Activated CD4-positive, alpha-beta memory T cell treated with anti-CD3 and anti-CD28 coated beads for 36 hours (primary cell): ENCODE measurements at regions not wholly inside any gene's neighbourhood (a gene's known extent, or its start where the extent isn't known, plus 50 kb on each side); places are given as distances from the start of the nearest gene placed in this dataset.
"Not testable (repeated sequence)": the region's sequence is repeated elsewhere in the genome, so short reads cannot be mapped to it uniquely, and the experiment has no call there.

Experiments
- CTCF ChIA-PET: fragments of 350-600 bp; sonication (Branson Sonifier 250); formaldehyde crosslinking; loops from one replicate; lab custom pipeline; 2021; ENCODE audit warnings: antibody characterized with exemption, inconsistent platforms; lab: Charles Lee
- POLR2A ChIA-PET: fragments of 350-600 bp; sonication (Branson Sonifier 250); formaldehyde crosslinking; loops from one replicate; lab custom pipeline; 2021; ENCODE audit warnings: antibody characterized with exemption; lab: Charles Lee
- DNase-seq: peaks from one replicate; pipeline ENCODE4 v3.0.0-alpha.2; 2020
- H3K27ac Mint-ChIP-seq: one replicate; pipeline ENCODE4 v1.8.0; 2021; ENCODE audit warnings: mixed read lengths
- H3K27me3 Mint-ChIP-seq: one replicate; pipeline ENCODE4 v1.8.0; 2021; ENCODE audit warnings: mixed read lengths
- H3K36me3 Mint-ChIP-seq: one replicate; pipeline ENCODE4 v1.8.0; 2021; ENCODE audit warnings: mixed read lengths
- H3K4me1 Mint-ChIP-seq: one replicate; pipeline ENCODE4 v1.8.0; 2021; ENCODE audit warnings: low read depth, mixed read lengths
- H3K4me3 Mint-ChIP-seq: one replicate; pipeline ENCODE4 v1.8.0; 2021; ENCODE audit warnings: mild to moderate bottlenecking, mixed read lengths
- H3K9me3 Mint-ChIP-seq: one replicate; pipeline ENCODE4 v1.8.0; 2021; ENCODE audit warnings: mixed read lengths
- intact Hi-C: fragments of 100-400 bp; cut with micrococcal nuclease; formaldehyde crosslinking; loops from one replicate; pipeline ENCODE4 v1.15.1; 2023

GRCh38 chr1:188582911-188583532, 1754.3 kb downstream of the PLA2G4A start:
- intact Hi-C loops: no loop called here
- ChIA-PET POLR2A (no interaction called here), CTCF (no interaction called here)
- no peaks in the 10 kb centered on the region for H3K27me3 Mint-ChIP-seq
- no peaks in the 10 kb centered on the region for H3K36me3 Mint-ChIP-seq
- H3K27ac Mint-ChIP-seq: no peak overlapping the region
- H3K9me3 Mint-ChIP-seq: peaks cover 9% of the 10 kb centered on the region
- no peak overlapping the region for H3K4me3 Mint-ChIP-seq
- H3K4me1 Mint-ChIP-seq: no peaks in the 10 kb centered on the region
- DNase-seq: no peak

- POLR2A ChIA-PET: no interaction called here
- no peak for DNase-seq
- H3K9me3 Mint-ChIP-seq: peaks cover 9% of the 10 kb centered on the region
- CTCF ChIA-PET: no interaction called here
- no peaks in the 10 kb centered on the region for H3K4me1 Mint-ChIP-seq
- intact Hi-C loops: no loop called here
- no peak overlapping the region for H3K27ac Mint-ChIP-seq
- no peaks in the 10 kb centered on the region for H3K27me3 Mint-ChIP-seq
- no peaks in the 10 kb centered on the region for H3K36me3 Mint-ChIP-seq
- H3K4me3 Mint-ChIP-seq: no peak overlapping the region
These were observed 1755.4 kb downstream of the PLA2G4A start for GRCh38 chr1:188584119-188584518.

GRCh38 chr1:188590641-188591040, 1761.9 kb downstream of the PLA2G4A start:
- POLR2A ChIA-PET: no interaction called here
- CTCF ChIA-PET: no interaction called here
- intact Hi-C loops: no loop called here
- Mint-ChIP-seq H3K9me3 (peaks cover 15% of the 10 kb centered on the region), H3K4me1 (no peaks in the 10 kb centered on the region), H3K36me3 (no peaks in the 10 kb centered on the region), H3K27ac (no peak overlapping the region), H3K27me3 (no peaks in the 10 kb centered on the region), H3K4me3 (no peak overlapping the region)
- DNase-seq: no peak

GRCh38 chr1:188594542-188595235, 1765.9 kb downstream of the PLA2G4A start:
- ChIA-PET POLR2A (no interaction called here), CTCF (interaction anchor here (0.7 kb wide), 1 partner anchor 19 kb away, joined by 3 read pairs; no protein-coding TSS in a partner anchor)
- H3K9me3 Mint-ChIP-seq: peaks cover 13% of the 10 kb centered on the region
- H3K4me1 Mint-ChIP-seq: no peaks in the 10 kb centered on the region
- H3K4me3 Mint-ChIP-seq: no peak overlapping the region
- no peaks in the 10 kb centered on the region for H3K36me3 Mint-ChIP-seq
- intact Hi-C loops: no loop called here
- no peaks in the 10 kb centered on the region for H3K27me3 Mint-ChIP-seq
- H3K27ac Mint-ChIP-seq: no peak overlapping the region
- no peak for DNase-seq

- intact Hi-C loops: no loop called here
- DNase-seq: no peak
- H3K27me3 Mint-ChIP-seq: no peaks in the 10 kb centered on the region
- CTCF ChIA-PET: no interaction called here
- H3K36me3 Mint-ChIP-seq: no peaks in the 10 kb centered on the region
- no peaks in the 10 kb centered on the region for H3K4me1 Mint-ChIP-seq
- POLR2A ChIA-PET: no interaction called here
- H3K9me3 Mint-ChIP-seq: peaks cover 10% of the 10 kb centered on the region
- H3K27ac Mint-ChIP-seq: no peak overlapping the region
- H3K4me3 Mint-ChIP-seq: no peak overlapping the region
These were observed 1770.6 kb downstream of the PLA2G4A start for GRCh38 chr1:188599313-188599712.

GRCh38 chr1:188611432-188611831, 1782.7 kb downstream of the PLA2G4A start:
- Mint-ChIP-seq H3K9me3 (peaks cover 22% of the 10 kb centered on the region), H3K4me1 (no peaks in the 10 kb centered on the region), H3K4me3 (no peak overlapping the region), H3K27me3 (no peaks in the 10 kb centered on the region), H3K27ac (no peak overlapping the region), H3K36me3 (no peaks in the 10 kb centered on the region)
- ChIA-PET POLR2A (no interaction called here), CTCF (no interaction called here)
- no peak for DNase-seq
- intact Hi-C loops: no loop called here

- Mint-ChIP-seq H3K36me3 (no peaks in the 10 kb centered on the region), H3K4me3 (no peak overlapping the region), H3K9me3 (peaks cover 14% of the 10 kb centered on the region), H3K4me1 (no peaks in the 10 kb centered on the region), H3K27me3 (no peaks in the 10 kb centered on the region), H3K27ac (no peak overlapping the region)
- intact Hi-C loops: no loop called here
- no peak for DNase-seq
- POLR2A ChIA-PET: no interaction called here
- CTCF ChIA-PET: no interaction called here
These were observed 1786.6 kb downstream of the PLA2G4A start for GRCh38 chr1:188615321-188615720.

GRCh38 chr1:188620236-188620635, 1791.5 kb downstream of the PLA2G4A start:
- POLR2A ChIA-PET: no interaction called here
- CTCF ChIA-PET: no interaction called here
- Mint-ChIP-seq H3K4me1 (no peaks in the 10 kb centered on the region), H3K27ac (no peak overlapping the region), H3K9me3 (peaks cover 7% of the 10 kb centered on the region), H3K4me3 (no peak overlapping the region), H3K36me3 (no peaks in the 10 kb centered on the region), H3K27me3 (no peaks in the 10 kb centered on the region)
- no peak for DNase-seq
- intact Hi-C loops: no loop called here

- no peak overlapping the region for H3K4me3 Mint-ChIP-seq
- ChIA-PET POLR2A (no interaction called here), CTCF (no interaction called here)
- no peak for DNase-seq
- H3K4me1 Mint-ChIP-seq: no peaks in the 10 kb centered on the region
- H3K36me3 Mint-ChIP-seq: no peaks in the 10 kb centered on the region
- H3K9me3 Mint-ChIP-seq: peaks cover 15% of the 10 kb centered on the region
- H3K27ac Mint-ChIP-seq: no peak overlapping the region
- intact Hi-C loops: no loop called here
- no peaks in the 10 kb centered on the region for H3K27me3 Mint-ChIP-seq
These were observed 1812.9 kb downstream of the PLA2G4A start for GRCh38 chr1:188641566-188642211.

GRCh38 chr1:188642704-188643103, 1814.0 kb downstream of the PLA2G4A start:
- ChIA-PET POLR2A (no interaction called here), CTCF (no interaction called here)
- no peaks in the 10 kb centered on the region for H3K36me3 Mint-ChIP-seq
- no peak overlapping the region for H3K4me3 Mint-ChIP-seq
- no peak overlapping the region for H3K27ac Mint-ChIP-seq
- DNase-seq: no peak
- H3K4me1 Mint-ChIP-seq: no peaks in the 10 kb centered on the region
- H3K27me3 Mint-ChIP-seq: no peaks in the 10 kb centered on the region
- H3K9me3 Mint-ChIP-seq: peaks cover 15% of the 10 kb centered on the region
- intact Hi-C loops: no loop called here

- intact Hi-C loops: no loop called here
- ChIA-PET CTCF (no interaction called here), POLR2A (no interaction called here)
- no peaks in the 10 kb centered on the region for H3K27me3 Mint-ChIP-seq
- H3K27ac Mint-ChIP-seq: no peak overlapping the region
- H3K36me3 Mint-ChIP-seq: no peaks in the 10 kb centered on the region
- no peak for DNase-seq
- H3K4me3 Mint-ChIP-seq: no peak overlapping the region
- H3K9me3 Mint-ChIP-seq: peaks cover 5% of the 10 kb centered on the region
- no peaks in the 10 kb centered on the region for H3K4me1 Mint-ChIP-seq
These were observed 1823.9 kb downstream of the PLA2G4A start for GRCh38 chr1:188652678-188653077.

GRCh38 chr1:188655966-188656365, 1821.7 kb downstream of the BRINP3 start:
- H3K9me3 Mint-ChIP-seq, H3K27ac Mint-ChIP-seq, CTCF ChIA-PET, DNase-seq, intact Hi-C loops, POLR2A ChIA-PET, H3K4me1 Mint-ChIP-seq, H3K4me3 Mint-ChIP-seq, H3K36me3 Mint-ChIP-seq, H3K27me3 Mint-ChIP-seq: not testable (repeated sequence)

- CTCF ChIA-PET: no interaction called here
- no peaks in the 10 kb centered on the region for H3K36me3 Mint-ChIP-seq
- no peaks in the 10 kb centered on the region for H3K27me3 Mint-ChIP-seq
- H3K4me3 Mint-ChIP-seq: no peak overlapping the region
- intact Hi-C loops: no loop called here
- H3K4me1 Mint-ChIP-seq: no peaks in the 10 kb centered on the region
- no peak for DNase-seq
- H3K27ac Mint-ChIP-seq: no peak overlapping the region
- POLR2A ChIA-PET: no interaction called here
- no peaks in the 10 kb centered on the region for H3K9me3 Mint-ChIP-seq
These were observed 1817.1 kb downstream of the BRINP3 start for GRCh38 chr1:188660572-188660971.
